ENCODE measurements at regions not wholly inside any gene's neighbourhood (a gene's known extent, or its start where the extent isn't known, plus 50 kb on each side); places are given as distances from the start of the nearest gene placed in this dataset.
"Not testable (repeated sequence)": the region's sequence is repeated elsewhere in the genome, so short reads cannot be mapped to it uniquely, and the experiment has no call there.

DNA sequence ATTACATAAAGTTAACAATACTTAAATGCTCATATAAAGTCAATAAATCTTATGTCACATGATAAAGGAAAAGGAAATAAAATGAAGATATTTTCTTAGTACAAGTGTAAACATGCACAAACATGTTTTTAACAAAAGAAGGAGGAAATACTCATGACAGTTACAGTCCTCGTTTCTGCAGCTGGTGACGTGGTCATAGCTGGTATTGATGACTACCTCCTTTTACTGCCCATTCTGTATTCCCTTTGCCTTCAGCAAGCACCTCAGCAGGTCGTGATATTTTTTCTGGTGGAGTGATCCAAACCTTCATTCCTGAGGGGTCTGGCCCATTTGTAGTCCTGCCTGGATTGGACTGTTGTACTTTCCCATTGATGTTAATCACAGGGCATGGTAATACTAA is 797.5 kb upstream of the PCDH10 start:
- TF ChIP-seq, protein P1, sequence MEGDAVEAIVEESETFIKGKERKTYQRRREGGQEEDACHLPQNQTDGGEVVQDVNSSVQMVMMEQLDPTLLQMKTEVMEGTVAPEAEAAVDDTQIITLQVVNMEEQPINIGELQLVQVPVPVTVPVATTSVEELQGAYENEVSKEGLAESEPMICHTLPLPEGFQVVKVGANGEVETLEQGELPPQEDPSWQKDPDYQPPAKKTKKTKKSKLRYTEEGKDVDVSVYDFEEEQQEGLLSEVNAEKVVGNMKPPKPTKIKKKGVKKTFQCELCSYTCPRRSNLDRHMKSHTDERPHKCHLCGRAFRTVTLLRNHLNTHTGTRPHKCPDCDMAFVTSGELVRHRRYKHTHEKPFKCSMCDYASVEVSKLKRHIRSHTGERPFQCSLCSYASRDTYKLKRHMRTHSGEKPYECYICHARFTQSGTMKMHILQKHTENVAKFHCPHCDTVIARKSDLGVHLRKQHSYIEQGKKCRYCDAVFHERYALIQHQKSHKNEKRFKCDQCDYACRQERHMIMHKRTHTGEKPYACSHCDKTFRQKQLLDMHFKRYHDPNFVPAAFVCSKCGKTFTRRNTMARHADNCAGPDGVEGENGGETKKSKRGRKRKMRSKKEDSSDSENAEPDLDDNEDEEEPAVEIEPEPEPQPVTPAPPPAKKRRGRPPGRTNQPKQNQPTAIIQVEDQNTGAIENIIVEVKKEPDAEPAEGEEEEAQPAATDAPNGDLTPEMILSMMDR (IDR thresholded peaks at IDR 0.05), result not testable (repeated sequence)
- TF ChIP-seq POLR2A, EP300, POLR2AphosphoS5 (IDR thresholded peaks at IDR 0.05): not testable (repeated sequence)

Measured in sigmoid colon (tissue), 4 donors.